HEK293T (cell line): ENCODE measurements at regions not wholly inside any gene's neighbourhood (a gene's known extent, or its start where the extent isn't known, plus 50 kb on each side); places are given as distances from the start of the nearest gene placed in this dataset.

ENCODE experiments used
- ARNT ChIP-seq: fragments of 450-650 bp; IDR thresholded peaks from 2 replicates; pipeline ENCODE4 v1.6.1; 2017; ENCODE audit warnings: mild to moderate bottlenecking
- BHLHE40 ChIP-seq: fragments of 450-650 bp; IDR thresholded peaks from 2 replicates; pipeline ENCODE4 v1.6.1; 2016; ENCODE audit warnings: mild to moderate bottlenecking, moderate library complexity, borderline replicate concordance
- CTBP1 ChIP-seq: fragments of 450-650 bp; IDR thresholded peaks from 2 replicates; pipeline ENCODE4 v1.6.1; 2016; ENCODE audit warnings: borderline replicate concordance
- ELF4 ChIP-seq: fragments of 450-650 bp; IDR thresholded peaks from 2 replicates; pipeline ENCODE4 v1.6.1; 2017; ENCODE audit warnings: antibody characterized with exemption
- FOXA1 ChIP-seq: fragments of 450-650 bp; IDR thresholded peaks from 2 replicates; pipeline ENCODE4 v1.6.1; 2016; ENCODE audit warnings: mild to moderate bottlenecking
- FOXK2 ChIP-seq: fragments of 450-650 bp; IDR thresholded peaks from 2 replicates; pipeline ENCODE4 v1.6.1; 2016; ENCODE audit warnings: mild to moderate bottlenecking
- FOXM1 ChIP-seq: fragments of 450-650 bp; IDR thresholded peaks from 2 replicates; pipeline ENCODE4 v1.6.1; 2017; ENCODE audit warnings: mild to moderate bottlenecking, borderline replicate concordance
- HDGF ChIP-seq: fragments of 450-650 bp; IDR thresholded peaks from 2 replicates; pipeline ENCODE4 v1.6.1; 2017; ENCODE audit warnings: antibody characterized with exemption, borderline replicate concordance
- L3MBTL2 ChIP-seq: fragments of 450-650 bp; conservative IDR thresholded peaks from 2 replicates; pipeline ENCODE4 v1.6.1; 2016; ENCODE audit warnings: mild to moderate bottlenecking
- NFRKB ChIP-seq: fragments of 450-650 bp; IDR thresholded peaks from 2 replicates; pipeline ENCODE4 v1.6.1; 2016; ENCODE audit warnings: mild to moderate bottlenecking, moderate library complexity
- SP1 ChIP-seq: fragments of 450-650 bp; IDR thresholded peaks from 2 replicates; pipeline ENCODE4 v1.6.1; 2017
- SUZ12 ChIP-seq: fragments of 450-650 bp; IDR thresholded peaks from 2 replicates; pipeline ENCODE4 v1.6.1; 2016; ENCODE audit warnings: mild to moderate bottlenecking
- TARDBP ChIP-seq: fragments of 450-650 bp; IDR thresholded peaks from 2 replicates; pipeline ENCODE4 v1.6.1; 2016
- ZNF384 ChIP-seq: fragments of 450-650 bp; IDR thresholded peaks from 2 replicates; pipeline ENCODE4 v1.6.1; 2016

GRCh38 chrX:45322820-45323219 lies 122.1 kb upstream of the DIPK2B start:
- TF ChIP-seq HDGF (no peak), TARDBP (no peak), L3MBTL2 (no peak), FOXA1 (no peak), FOXM1 (no peak), SUZ12 (no peak), ARNT (no peak), NFRKB (no peak), FOXK2 (no peak), CTBP1 (no peak), BHLHE40 (no peak), ZNF384 (no peak), ELF4 (no peak), SP1 (no peak)
